GM13976 (cell line): ENCODE measurements at regions not wholly inside any gene's neighbourhood (a gene's known extent, or its start where the extent isn't known, plus 50 kb on each side); places are given as distances from the start of the nearest gene placed in this dataset.

Source experiments
- DNase-seq: peaks from one replicate; pipeline ENCODE4 v3.0.0; 2012; ENCODE audit warnings: low spot score
- in situ Hi-C: fragments of 300-500 bp; cut with MboI; formaldehyde crosslinking; loops from one replicate; pipeline ENCODE4 v1.12.0; 2022; ENCODE audit warnings: low sequenced_read_pairs, mixed read lengths, inconsistent platforms; ENCODE audit not compliant: unreplicated experiment
- TF ChIP-seq, protein P1 (sequence below): IDR thresholded peaks from 2 replicates; pipeline ENCODE4 v1.5.1; 2012; ENCODE audit warnings: borderline replicate concordance, mild to moderate bottlenecking; ENCODE audit not compliant: insufficient read depth; ENCODE audit errors: extremely low read depth, missing control alignments, control extremely low read depth

GRCh38 chr11:69348414-69349235 is 54.7 kb downstream of the MYEOV start:
- TF ChIP-seq, protein P1, sequence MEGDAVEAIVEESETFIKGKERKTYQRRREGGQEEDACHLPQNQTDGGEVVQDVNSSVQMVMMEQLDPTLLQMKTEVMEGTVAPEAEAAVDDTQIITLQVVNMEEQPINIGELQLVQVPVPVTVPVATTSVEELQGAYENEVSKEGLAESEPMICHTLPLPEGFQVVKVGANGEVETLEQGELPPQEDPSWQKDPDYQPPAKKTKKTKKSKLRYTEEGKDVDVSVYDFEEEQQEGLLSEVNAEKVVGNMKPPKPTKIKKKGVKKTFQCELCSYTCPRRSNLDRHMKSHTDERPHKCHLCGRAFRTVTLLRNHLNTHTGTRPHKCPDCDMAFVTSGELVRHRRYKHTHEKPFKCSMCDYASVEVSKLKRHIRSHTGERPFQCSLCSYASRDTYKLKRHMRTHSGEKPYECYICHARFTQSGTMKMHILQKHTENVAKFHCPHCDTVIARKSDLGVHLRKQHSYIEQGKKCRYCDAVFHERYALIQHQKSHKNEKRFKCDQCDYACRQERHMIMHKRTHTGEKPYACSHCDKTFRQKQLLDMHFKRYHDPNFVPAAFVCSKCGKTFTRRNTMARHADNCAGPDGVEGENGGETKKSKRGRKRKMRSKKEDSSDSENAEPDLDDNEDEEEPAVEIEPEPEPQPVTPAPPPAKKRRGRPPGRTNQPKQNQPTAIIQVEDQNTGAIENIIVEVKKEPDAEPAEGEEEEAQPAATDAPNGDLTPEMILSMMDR, result no peak
- in situ Hi-C loops, result no loop called here

GRCh38 chr11:69350040-69350439 is 56.1 kb downstream of the MYEOV start:
- in situ Hi-C loops, result no loop called here
- TF ChIP-seq, protein P1, result no peak
- no peak for DNase-seq

More at GRCh38 chr11:69348414-69349235, 54.7 kb downstream of the MYEOV start:
- DNase-seq, result no peak

GRCh38 chr11:69350596-69350995 is 56.6 kb downstream of the MYEOV start:
- no peak for DNase-seq
- TF ChIP-seq, protein P1, result no peak
- in situ Hi-C loops, result no loop called here

DNA sequence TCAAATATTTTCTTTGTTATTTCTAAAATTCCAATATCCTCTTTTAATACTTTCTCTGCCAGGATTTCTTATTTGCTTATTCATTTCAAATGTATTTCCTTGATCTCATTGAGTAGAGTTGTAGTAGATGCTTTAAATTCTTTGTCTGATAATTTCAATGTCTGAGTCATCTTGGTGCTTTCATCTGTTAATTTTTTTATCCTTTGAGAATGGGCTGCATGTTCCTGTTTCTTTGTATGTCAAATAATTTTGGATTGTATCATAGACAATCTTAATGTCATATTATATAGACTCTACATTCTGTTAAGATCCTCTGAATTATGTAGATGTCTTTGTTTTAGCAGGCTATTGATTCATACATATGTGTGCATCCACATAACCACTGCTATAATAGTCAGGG is 57.5 kb downstream of the MYEOV start:
- in situ Hi-C loops, result no loop called here
- TF ChIP-seq, protein P1, result no peak
- no peak for DNase-seq

DNA sequence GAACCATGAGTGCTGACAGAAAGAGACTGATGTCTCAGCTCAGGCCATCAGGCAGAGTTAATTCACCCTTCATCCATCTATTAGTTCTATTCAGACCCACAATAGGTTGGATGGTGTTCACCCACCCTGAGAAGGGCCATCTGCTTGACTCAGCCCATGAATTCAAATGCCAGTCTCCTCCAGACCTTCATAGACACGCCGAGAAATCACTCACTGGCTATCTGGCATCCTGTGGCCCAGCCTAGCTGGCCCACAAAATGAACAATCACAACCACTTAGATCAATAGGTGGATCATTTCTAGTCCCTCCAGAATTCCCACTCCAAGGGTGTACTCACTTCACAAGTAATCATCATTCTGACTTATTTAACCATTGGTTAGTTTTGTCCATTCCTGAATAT is 58.2 kb downstream of the MYEOV start:
- DNase-seq, result no peak
- TF ChIP-seq, protein P1, result no peak
- in situ Hi-C loops, result no loop called here

- DNase-seq, result peak; percentile 6
- in situ Hi-C loops, result no loop called here
Observed at GRCh38 chr11:69352715-69353319, 58.9 kb downstream of the MYEOV start.

More at GRCh38 chr11:69352715-69353319, 58.9 kb downstream of the MYEOV start:
- TF ChIP-seq, protein P1, result no peak
